HS-5 (cell line): ENCODE measurements at regions not wholly inside any gene's neighbourhood (a gene's known extent, or its start where the extent isn't known, plus 50 kb on each side); places are given as distances from the start of the nearest gene placed in this dataset.

Experiments
- DNase-seq: peaks from one replicate; pipeline ENCODE4 v3.0.0-alpha.2; 2012; ENCODE audit warnings: low read depth

DNA sequence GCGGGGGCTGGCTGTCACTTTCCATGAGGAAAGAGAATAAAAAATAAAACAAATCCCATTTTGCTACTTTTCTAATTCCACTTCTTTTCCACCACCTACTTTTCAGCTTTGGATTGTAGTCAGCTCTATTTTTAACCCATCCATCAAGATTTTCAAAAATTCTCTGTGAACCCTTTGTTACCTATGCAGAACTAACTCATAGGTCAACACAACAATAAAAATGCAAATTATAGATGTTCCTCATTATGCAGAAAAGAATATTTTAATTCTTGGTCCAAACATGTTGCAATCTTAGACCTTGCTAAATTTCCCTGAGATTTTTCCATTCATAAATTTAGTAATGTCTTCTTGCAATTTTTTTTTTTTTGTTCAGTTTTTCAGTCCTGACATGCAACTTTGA, 454.5 kb downstream of the ADAMTS20 start:
- DNase-seq, result no peak

DNA sequence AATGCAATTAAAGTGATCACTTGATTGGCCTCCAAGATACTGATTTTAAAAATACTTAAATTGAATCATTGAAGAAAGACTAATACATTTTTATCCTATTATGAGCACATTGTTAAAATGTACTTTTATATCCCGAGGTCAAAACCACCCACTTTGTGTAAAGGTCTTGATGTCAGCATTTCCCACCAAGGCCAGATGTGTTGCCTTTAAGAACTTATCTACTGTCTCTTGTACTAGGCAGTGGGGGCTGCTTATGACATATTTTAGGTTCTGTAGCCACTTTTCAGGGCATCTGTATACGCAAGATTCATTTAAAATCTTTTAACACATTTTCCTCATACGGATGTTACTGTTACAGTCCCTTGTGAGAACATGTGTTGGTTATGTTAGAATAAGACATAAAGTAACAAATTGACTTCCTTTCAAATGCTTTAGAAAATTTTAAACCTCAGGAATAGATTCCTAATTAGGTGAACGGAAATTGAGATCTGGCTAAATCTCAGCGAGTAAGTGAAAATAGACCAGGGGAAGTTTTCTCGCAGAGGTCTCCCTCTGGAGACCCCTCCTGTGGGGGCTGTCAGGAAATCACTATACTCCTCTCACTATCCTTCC, 456.2 kb downstream of the ADAMTS20 start:
- DNase-seq, result no peak

DNA sequence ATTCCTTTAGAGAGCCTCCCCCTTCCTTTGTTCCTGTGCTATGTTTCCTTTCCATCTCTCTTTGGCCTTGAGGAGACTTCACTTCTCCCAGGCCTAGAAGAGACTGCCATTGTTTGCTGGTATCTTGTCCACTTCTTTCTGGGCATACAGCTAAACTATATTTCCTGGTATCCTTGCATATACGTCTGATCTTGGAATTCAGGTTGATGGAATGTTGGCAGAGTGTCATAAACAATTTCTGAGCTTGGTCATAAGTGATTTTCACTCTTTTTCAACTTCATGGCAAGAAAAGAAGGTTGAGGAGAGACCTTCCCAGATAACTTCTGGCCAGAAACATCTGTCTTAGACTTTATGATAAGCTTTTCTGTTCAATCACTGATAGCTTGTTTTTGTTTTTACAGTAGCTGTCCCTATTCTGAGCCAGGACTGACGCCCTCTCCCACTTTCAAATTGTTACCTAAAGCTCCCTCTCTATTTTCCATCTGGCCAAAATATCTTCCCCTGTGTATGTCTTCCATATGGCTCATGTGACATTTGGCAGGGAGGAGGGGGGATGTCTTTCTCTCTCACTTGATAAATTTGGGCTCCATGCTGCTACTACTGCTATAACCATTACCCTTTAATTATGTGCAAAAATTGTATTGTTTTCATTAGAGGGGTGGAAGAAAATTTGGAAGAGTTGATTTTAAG, 457.0 kb downstream of the ADAMTS20 start:
- DNase-seq, result no peak

DNA sequence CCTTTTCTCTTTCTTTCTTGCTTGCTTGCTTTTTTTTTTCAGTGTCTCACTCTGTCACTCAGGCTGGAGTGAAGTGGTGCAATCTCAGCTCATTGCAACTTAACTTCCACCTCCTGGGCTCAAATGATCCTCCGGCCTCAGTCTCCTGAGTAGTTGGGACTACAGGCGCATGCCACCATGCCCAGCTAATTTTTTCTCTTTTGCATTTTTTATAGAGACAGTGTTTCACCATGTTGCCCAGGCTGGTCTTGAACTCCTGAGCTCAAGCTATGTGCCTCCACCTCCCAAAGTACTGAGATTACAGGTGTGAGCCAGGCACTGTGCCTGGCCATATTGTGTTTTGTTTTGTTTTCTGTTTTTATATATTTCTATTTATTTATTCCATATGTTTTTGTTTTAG, 461.0 kb downstream of the ADAMTS20 start:
- DNase-seq, result no peak

DNA sequence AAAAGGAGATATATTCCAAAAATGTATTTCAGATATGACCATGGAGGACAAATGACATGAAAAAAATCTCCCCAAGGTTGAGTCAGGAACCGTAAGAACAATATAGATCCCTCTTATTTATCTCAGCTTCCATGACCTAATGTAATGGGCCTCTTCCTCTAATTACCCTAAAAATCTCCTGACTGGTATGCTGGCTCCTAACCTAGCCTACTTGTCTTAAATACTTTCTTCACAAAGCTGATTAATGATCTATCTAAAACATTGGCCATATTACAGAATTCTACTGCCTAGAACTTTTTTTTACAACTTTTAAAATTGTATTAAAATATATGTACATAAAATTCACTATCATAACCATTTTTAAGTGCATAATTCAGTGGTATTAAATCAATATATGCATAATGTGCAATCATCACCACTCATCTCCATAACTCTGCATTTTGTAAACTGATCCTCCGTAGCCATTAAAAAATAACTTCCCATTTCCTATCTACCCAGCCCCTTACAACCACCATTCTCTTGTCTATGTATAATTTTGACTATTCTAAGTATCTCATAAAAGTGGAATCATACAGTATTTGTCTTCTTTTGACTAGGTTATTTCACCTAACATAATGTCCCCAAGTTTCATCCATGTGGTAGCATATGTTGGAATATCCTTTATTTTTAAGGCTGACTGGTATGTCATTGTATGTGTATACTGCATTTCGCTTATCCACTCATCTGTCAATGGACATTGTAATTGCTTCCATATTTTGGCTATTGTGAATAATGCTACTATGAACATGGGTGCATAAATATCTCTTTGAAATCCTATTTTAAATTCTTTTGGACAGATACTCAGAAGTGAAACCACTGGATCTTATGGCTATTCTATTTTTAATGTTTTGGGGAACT, 464.6 kb downstream of the ADAMTS20 start:
- no peak for DNase-seq

DNA sequence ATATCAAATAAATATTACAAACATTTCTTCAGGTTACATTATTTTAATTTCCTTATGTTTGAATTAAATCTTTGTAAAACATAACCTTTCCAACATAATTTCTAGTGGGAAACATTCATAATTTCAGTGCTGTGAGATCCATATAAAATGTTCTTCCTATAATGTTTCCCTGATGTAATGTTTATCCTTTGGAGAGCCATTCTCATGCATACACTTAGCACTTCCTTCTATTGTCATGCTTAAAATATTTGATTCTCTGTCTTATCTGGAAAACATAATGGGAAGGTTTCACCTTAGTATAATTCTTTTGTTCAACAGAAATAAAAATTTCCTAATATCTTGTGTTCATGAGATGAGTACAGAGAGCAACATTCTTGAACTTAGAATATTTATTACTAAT, 472.5 kb downstream of the ADAMTS20 start:
- no peak for DNase-seq

DNA sequence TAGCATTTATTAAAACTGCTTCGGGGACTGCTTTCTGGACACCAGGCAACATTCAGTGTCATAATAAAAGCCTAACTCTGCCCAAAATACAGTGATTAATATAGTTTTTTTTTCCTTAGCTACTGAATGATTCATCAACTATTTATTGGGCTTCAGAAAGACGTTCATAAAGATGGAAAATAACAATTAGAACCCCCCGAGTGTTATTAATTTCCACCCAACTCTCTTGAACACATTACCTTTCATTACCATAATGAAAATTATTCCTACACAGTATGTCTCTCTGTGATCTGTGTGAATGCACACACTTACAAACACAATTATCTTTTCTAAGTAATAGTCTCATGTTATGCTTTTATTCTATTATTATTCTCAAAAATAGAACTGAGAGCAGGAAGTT, 473.0 kb downstream of the ADAMTS20 start:
- DNase-seq, result no peak

DNA sequence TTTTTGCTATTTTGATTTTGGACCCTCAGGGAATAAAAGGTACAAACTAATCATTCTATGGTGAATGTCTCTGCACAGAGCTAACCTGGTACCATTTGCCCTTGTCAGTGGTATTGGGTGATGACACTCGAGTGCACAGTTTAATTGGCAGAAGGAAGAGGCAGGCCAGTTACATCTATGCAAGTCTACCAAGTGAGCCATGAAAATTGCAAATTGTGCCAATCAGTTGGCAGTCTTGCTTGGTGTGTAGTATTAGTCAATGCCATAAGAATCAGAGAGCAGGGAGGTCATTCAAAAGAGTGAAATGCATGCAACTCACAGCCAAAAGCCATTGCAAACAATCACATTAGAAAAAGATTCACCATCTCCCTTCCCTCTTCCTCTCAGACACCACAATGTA, 479.6 kb downstream of the ADAMTS20 start:
- DNase-seq, result no peak

DNA sequence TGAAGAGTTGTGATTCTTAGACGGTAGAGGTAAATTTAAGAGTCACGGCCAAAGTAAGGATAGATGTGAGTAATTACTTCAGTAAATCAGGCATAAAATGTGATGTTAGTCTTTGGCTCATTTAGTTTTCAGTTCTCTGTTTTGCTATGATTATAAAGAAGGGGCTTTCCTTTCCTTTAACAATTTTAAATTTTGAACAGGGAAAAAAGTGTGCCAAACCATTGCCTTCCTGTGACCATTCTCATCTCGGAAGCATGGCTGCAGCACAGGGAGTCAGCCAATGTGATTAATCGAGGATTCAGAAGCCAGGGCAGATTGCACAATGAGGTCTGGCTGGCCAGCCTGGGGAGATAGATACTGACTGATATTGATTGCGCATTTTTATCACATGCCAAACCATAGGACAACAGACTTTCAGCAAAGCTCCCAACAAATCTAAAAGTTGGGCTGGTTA, 480.2 kb upstream of the PRICKLE1 start:
- DNase-seq, result no peak

DNA sequence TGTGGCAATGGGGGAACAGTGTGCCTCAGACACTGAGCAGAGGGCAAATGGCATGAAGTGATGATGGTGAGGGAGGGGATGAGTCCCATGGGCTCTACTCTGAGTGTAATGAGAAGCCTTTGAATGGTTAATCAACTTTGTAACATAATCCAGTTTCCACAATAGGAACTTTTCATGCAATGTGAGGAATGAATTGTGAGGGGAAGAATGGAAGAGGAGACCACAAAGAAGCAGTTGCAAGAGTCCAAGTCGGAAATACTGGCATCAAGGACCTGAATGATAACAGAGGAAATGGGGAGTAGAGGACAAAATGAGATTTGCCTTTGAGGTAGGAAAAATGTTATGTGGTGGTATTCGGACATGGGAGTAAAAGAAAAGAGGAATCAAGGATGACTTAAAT, 476.9 kb upstream of the PRICKLE1 start:
- DNase-seq, result no peak

DNA sequence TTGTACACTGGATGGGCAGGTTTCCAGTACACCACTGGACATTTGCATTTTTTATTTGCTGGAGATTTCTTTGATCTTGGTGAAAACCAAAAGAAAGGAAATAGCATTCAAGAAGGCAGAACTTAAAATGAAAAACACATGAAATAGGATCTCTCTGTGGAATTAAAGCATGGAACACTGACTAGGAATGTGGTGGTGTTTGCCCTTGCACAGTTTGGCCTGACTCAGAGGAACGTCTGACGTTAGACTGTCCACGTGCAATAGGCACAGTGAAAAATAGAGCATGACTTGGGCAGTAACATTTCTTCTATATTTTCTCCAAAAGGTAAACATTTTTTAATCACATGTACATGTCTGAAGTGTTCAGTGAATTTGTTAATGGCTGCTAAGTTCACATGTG, 474.1 kb upstream of the PRICKLE1 start:
- peak; percentile 26 for DNase-seq

DNA sequence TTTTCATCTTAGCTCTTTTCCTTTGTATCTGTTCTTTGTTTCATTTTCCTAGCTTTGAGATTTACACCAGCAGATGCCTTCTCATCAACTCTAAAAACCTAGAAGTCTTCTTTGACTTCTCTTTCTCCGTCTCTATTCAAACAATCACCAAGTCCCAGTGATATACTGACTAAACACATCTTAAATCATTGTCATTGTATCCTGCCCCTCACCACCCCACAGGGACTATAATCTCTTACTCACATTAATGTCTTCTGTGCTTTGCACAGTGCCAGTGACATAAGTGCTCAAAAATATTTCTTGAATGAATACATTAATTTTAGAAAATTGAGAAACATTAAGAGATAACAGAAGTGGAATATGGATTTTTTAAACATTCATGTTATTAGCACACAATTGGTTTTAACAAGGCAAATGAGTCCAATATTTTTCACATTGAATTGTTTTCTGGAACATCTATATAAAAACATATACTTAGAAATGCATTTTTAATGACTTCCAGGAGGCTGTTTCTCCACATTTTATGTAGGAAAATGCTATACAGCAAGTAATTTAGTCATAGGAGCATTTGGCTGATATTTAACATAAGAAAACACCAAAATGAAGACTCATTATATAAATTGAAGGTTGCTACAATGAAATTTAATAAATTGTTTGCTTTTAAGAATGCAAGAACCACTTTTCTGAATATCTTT, 472.8 kb upstream of the PRICKLE1 start:
- DNase-seq, result no peak

DNA sequence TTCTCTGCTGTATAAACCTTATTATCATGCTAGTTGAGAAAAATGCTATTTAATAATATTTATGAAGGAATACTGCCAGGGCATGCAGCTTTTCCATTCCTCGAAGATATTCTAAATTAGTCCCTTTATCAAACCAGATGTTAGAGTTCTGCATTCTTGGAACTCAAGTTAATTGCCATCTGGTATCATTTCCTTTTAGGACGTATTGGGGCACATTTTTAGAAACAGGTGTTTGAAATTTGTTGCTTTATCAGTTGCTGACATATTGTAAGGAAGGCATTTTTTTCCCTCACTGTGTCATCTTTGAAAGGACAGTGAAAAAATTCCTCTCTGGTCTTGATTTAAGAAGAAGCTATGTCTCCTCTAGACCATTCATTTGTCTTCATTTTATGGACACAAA, 471.2 kb upstream of the PRICKLE1 start:
- no peak for DNase-seq

DNA sequence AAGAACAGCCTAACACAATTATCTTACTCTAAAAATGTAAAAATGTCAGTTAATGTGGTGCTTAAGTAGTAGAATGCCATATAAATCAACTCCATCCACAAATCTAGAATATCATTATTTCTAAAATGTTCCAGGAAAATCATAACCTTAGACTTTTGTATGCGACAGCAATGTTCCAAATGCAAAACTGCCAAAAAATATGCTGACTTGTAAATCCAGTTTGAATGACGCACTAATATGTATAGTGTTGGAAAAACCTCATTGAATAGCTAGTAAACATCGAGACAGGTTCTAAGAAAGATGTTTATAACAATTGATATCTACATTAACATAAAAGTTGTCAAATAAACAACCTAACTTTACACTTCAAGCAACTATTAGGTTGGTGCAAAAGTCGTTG, 469.1 kb upstream of the PRICKLE1 start:
- DNase-seq, result no peak

DNA sequence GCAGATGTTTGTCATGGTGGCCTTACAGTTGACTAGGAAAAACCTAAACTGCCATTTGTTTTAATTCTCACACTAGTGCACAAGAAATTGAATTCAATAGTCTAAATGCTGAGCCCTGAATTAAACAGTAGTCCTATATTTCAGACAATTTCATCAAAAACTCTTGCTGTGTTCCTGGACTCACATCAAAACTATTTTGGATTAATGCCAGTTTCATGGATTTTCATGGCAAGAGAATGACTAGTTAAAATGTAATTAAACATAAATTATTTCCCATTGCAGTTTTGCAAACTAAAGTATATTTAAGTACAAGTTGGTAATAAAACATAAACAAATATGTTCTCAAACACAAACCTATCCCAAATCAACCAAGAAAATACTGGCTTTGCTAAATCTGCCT, 468.0 kb upstream of the PRICKLE1 start:
- DNase-seq, result peak; percentile 22

DNA sequence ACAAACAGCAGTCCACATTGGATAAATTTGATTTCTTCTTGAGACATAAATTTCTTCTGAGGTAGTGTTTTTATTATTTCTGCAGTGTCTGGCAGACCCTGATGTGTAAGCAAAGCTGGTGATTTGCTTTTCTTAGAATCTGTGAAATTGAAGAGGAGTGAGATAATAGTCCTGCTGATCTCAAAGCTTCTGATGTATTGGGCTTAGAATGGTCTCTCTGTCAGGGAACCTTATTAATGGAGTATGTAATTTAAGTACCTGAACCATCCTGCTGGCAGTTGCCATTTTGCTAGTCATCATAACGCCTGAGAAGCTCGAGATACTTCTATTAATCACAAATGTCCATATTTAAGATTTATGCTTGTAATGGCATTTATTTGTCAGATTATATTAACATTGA, 464.5 kb upstream of the PRICKLE1 start:
- no peak for DNase-seq

DNA sequence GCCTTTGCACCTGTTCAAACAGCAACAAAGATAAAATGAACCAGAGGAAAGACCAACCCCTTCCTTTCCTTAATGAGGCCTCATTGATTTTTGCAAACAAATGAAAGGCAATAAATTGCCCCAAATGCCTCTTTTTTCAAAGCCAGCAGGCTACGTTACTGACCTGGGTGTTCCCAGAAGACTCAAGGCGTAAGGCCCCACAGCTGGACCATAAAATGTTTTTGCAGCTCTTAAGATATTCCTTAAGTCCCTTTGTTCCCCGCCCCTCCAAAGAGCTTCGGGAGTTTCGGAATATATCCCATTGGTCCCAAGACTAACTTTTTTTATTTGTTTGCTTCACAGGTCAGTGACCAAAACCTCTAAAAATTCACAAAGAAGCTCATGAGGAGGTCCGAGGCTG, 462.9 kb upstream of the PRICKLE1 start:
- DNase-seq, result no peak

DNA sequence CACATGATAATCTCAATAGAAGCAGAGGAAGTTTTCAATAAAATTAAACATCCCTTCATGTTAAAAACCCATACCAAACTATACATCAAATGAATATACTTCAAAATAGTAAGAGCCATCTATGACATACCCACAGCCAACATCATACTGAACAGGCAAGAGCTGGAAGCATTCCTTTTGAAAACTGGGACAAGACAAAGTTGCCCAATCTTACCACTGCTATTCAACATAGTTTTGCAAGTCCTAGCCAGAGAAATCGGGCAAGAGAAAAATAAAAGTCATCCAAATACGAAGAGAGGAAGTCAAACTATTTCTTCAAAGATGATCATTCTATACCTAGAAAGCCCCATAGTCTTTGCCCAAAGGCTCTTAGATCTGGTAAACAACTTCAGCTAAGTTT, 454.7 kb upstream of the PRICKLE1 start:
- DNase-seq, result no peak

DNA sequence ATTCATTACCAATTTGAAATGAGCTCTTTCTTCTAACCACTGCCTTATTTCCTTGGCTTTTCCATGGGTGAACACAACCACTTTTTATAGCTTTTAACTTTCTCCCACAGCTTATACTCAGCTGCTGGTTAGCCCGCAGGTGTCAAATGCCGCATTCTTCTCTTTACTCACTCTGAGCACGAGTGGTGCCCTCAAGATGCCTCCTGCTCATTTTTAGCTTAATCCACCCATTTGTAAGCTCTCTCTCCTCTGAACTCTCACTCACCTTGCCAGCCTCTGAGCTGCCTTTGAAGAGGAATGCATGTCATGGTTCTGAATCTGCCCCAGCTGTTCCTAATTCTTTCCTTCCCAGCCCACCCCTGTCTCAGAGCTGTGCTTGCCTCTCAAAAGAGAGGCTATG, 449.4 kb upstream of the PRICKLE1 start:
- no peak for DNase-seq

DNA sequence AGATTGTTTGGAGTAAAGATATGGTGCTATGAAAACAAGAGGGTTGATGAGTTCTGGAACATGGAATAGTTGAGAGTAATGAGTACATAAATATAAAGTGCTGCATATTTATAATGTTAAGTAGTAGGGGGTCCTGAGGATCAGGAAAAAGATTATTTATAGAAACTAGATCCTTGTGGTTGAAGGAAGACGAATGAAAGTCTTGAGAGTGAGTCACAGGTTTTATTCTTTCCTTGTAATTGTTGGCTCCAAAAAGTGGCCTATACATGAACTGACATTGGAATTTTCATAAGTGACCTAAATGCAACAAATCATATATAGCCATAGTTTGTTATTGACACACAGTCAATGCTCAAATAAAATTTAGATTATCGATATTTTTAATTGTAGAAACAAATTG, 440.4 kb upstream of the PRICKLE1 start:
- DNase-seq, result no peak

DNA sequence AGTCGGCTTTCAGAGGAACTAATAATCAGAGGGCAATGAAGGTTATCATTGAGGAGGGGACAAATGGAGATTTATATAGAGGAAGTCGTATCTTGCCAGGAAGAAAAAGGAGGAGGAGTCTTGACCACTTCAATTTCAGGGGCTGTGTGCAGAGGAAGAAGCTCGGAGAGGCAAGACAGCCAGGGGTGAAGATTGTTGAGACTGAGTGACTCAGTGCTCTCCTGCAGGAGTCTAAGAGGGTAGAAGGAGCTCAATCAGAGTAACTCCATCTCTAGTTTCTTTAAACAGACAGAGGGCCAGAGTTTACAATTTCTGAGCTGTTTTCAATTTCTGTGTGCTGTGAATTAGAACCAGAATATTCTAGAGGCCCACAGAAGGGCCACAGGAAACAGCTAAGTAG, 439.3 kb upstream of the PRICKLE1 start:
- DNase-seq, result no peak

DNA sequence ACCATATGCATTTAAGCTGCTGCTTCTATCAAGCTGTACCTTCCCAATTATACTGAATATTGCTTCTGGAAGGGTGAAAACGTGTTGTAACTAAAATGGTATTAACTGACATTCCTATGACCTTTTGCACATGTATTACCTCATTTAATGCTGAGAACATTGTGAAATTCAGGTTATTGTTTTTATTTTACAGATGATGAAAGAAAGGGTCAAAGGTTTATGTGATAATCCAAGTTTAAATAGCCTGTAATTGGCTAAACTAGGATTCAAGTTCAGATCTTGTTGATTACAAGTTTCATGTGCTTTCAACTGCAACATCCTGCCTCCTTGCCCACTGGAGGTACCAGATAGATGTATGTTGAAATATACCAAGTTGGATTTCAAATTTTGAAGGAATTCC, 433.3 kb upstream of the PRICKLE1 start:
- no peak for DNase-seq
